Endodermal cell (in vitro differentiated cells): ENCODE measurements at regions not wholly inside any gene's neighbourhood (a gene's known extent, or its start where the extent isn't known, plus 50 kb on each side); places are given as distances from the start of the nearest gene placed in this dataset.

ENCODE experiments used
- DNase-seq: peaks from one replicate; pipeline ENCODE4 v3.0.0-alpha.2; 2017
- H3K27ac ChIP-seq: 2 replicates; pipeline ENCODE4 v1.5.1; 2013; ENCODE audit warnings: mild to moderate bottlenecking, low read depth, low read length, moderate library complexity
- H3K27me3 ChIP-seq: 2 replicates; pipeline ENCODE4 v1.6.1; 2013; ENCODE audit warnings: mild to moderate bottlenecking, low read length, moderate library complexity; ENCODE audit not compliant: insufficient read depth, control insufficient read depth, poor library complexity, severe bottlenecking
- H3K36me3 ChIP-seq: 2 replicates; pipeline ENCODE4 v1.7.0; 2013; ENCODE audit warnings: mild to moderate bottlenecking, low read length, moderate library complexity; ENCODE audit not compliant: control insufficient read depth, insufficient read depth
- H3K4me1 ChIP-seq: one replicate; pipeline ENCODE4 v1.7.0; 2013; ENCODE audit warnings: low read length; ENCODE audit not compliant: control insufficient read depth, insufficient read depth
- H3K4me3 ChIP-seq: 2 replicates; pipeline ENCODE4 v1.5.1; 2013; ENCODE audit warnings: mild to moderate bottlenecking, low read length, moderate library complexity
- H3K9ac ChIP-seq: 2 replicates; pipeline ENCODE4 v1.6.1; 2013; ENCODE audit warnings: mild to moderate bottlenecking, low read length, moderate library complexity; ENCODE audit not compliant: poor library complexity, severe bottlenecking; ENCODE audit errors: extremely low read depth
- H3K9me3 ChIP-seq: 2 replicates; pipeline ENCODE4 v1.6.1; 2013; ENCODE audit warnings: mild to moderate bottlenecking, low read length, moderate library complexity; ENCODE audit not compliant: control insufficient read depth
- H3K27ac Mint-ChIP-seq: 2 replicates; pipeline ENCODE4 v1.8.0; 2020; ENCODE audit warnings: mixed read lengths
- H3K27me3 Mint-ChIP-seq: 2 replicates; pipeline ENCODE4 v1.8.0; 2021; ENCODE audit warnings: mild to moderate bottlenecking, mixed read lengths; ENCODE audit not compliant: insufficient read depth
- H3K36me3 Mint-ChIP-seq: 2 replicates; pipeline ENCODE4 v1.8.0; 2020; ENCODE audit warnings: low read depth, mixed read lengths
- H3K4me1 Mint-ChIP-seq: 2 replicates; pipeline ENCODE4 v1.8.0; 2020; ENCODE audit warnings: mixed read lengths
- H3K4me3 Mint-ChIP-seq: 2 replicates; pipeline ENCODE4 v1.8.0; 2020; ENCODE audit warnings: mild to moderate bottlenecking, moderate library complexity, mixed read lengths
- H3K9me3 Mint-ChIP-seq: 2 replicates; pipeline ENCODE4 v1.8.0; 2020; ENCODE audit warnings: mild to moderate bottlenecking, mixed read lengths
- WGBS, 2 experiments: methylation state at CpG; one replicate each; pipeline versions ENCODE4 v1.1.5 to v1.1.7; 2013; ENCODE audit warnings: missing lambda C conversion rate in 2 of 2, mixed read lengths in 1 of 2; ENCODE audit not compliant: insufficient coverage in 1 of 2, insufficient read length in 1 of 2; 5-methylcytosine and 5-hydroxymethylcytosine counted together
- TF ChIP-seq, protein P1 (sequence below): fragments of 200-600 bp; sonication (generic); conservative IDR thresholded peaks from 2 replicates; pipeline ENCODE4 v1.5.0; 2021; ENCODE audit warnings: antibody characterized with exemption, mild to moderate bottlenecking

DNA sequence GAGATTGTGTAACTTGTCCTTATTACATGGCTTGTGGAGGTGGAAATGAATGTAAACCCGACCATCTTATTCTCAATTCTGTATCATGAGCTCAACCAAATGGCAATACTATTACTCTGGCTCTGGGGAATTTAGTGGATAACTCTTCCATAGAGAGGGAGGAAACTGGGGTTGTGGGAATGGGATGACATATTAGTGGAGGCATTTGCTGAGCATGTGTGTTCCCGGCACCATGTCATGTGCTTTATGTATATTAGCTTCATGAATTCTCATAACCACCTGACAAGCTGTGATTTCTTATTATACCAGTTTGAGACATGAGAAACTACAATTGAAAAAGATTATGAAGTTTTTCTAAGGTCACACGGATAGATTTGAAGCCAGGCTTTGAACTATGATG lies 112.8 kb upstream of the TMEFF2 start:
- no peak for DNase-seq
- Histone ChIP-seq H3K9me3 (no peaks in the 10 kb centered on the region), H3K4me3 (no peak overlapping the region), H3K27ac (no peak overlapping the region), H3K36me3 (no peaks in the 10 kb centered on the region), H3K4me1 (no peaks in the 10 kb centered on the region), H3K9ac (no peak overlapping the region), H3K27me3 (no peaks in the 10 kb centered on the region)
- no peaks in the 10 kb centered on the region for H3K27me3 Mint-ChIP-seq
- H3K4me3 Mint-ChIP-seq: no peak overlapping the region
- no peaks in the 10 kb centered on the region for H3K9me3 Mint-ChIP-seq
- TF ChIP-seq, protein P1, sequence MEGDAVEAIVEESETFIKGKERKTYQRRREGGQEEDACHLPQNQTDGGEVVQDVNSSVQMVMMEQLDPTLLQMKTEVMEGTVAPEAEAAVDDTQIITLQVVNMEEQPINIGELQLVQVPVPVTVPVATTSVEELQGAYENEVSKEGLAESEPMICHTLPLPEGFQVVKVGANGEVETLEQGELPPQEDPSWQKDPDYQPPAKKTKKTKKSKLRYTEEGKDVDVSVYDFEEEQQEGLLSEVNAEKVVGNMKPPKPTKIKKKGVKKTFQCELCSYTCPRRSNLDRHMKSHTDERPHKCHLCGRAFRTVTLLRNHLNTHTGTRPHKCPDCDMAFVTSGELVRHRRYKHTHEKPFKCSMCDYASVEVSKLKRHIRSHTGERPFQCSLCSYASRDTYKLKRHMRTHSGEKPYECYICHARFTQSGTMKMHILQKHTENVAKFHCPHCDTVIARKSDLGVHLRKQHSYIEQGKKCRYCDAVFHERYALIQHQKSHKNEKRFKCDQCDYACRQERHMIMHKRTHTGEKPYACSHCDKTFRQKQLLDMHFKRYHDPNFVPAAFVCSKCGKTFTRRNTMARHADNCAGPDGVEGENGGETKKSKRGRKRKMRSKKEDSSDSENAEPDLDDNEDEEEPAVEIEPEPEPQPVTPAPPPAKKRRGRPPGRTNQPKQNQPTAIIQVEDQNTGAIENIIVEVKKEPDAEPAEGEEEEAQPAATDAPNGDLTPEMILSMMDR: no peak
- H3K4me1 Mint-ChIP-seq: no peaks in the 10 kb centered on the region
- H3K36me3 Mint-ChIP-seq: no peaks in the 10 kb centered on the region
- H3K27ac Mint-ChIP-seq: no peak overlapping the region
- 93 to 100% methylated on average over 2 of the region's 3 CpGs for WGBS, 2 experiments

DNA sequence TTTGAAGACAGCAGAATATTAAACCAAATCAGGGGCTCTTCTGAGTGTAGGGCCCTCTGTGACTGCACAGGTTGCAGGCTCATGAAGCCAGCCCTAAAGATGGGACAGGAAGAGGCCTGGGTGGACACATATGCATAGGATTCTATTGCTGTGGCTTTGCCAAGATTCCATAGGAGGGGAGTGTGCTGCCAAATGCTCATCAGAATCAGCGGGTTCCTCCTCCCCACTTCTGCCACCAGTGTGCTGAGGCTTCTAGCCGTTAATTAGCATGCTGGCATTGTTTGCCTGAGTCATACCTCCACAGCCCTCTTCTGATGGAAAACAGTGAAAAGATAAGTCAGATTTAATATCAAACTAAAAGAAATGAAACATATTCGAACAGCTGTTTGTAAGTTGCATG lies 103.9 kb upstream of the TMEFF2 start:
- no peaks in the 10 kb centered on the region for H3K4me1 ChIP-seq
- WGBS, 2 experiments: 59 to 76% methylated on average over 2 of the region's 3 CpGs

DNA sequence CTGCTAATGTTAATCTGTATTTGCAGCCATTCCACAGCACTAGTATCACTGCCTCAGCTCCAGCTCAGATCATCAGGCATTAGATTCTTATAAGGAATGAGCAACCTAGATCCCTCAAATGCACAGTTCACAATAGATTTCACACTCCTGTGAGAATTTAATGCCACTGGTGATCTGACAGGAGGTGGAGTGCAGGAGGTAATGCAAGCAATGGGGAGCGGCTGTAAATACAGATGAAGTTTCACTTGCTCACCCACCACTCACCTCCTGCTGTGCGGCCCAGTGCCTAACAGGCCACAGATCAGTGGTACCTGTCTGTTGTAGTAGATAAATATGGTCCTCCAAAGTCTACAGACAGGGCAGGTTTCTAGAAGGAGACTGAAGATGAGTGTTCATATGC lies 97.7 kb upstream of the TMEFF2 start:
- no peak overlapping the region for H3K9ac ChIP-seq

More for the DNA sequence above, 103.9 kb upstream of the TMEFF2 start:
- Histone ChIP-seq H3K9me3 (no peaks in the 10 kb centered on the region), H3K27me3 (no peaks in the 10 kb centered on the region), H3K36me3 (no peaks in the 10 kb centered on the region), H3K4me3 (no peak overlapping the region), H3K9ac (no peak overlapping the region), H3K27ac (no peak overlapping the region)
- TF ChIP-seq, protein P1: no peak
- no peaks in the 10 kb centered on the region for H3K4me1 Mint-ChIP-seq
- no peak overlapping the region for H3K27ac Mint-ChIP-seq
- H3K9me3 Mint-ChIP-seq: no peaks in the 10 kb centered on the region
- no peaks in the 10 kb centered on the region for H3K27me3 Mint-ChIP-seq
- DNase-seq: peak; percentile 67
- H3K4me3 Mint-ChIP-seq: no peak overlapping the region
- no peaks in the 10 kb centered on the region for H3K36me3 Mint-ChIP-seq

More for the DNA sequence above, 97.7 kb upstream of the TMEFF2 start:
- Mint-ChIP-seq H3K4me1 (no peaks in the 10 kb centered on the region), H3K36me3 (no peaks in the 10 kb centered on the region), H3K4me3 (no peak overlapping the region), H3K27ac (no peak overlapping the region), H3K27me3 (no peaks in the 10 kb centered on the region), H3K9me3 (no peaks in the 10 kb centered on the region)
- no peaks in the 10 kb centered on the region for H3K9me3 ChIP-seq
- WGBS, 2 experiments: 100% methylated on average over 1 of the region's 2 CpGs; no CpG with 5 or more reads in 1 of the 2 experiments
- H3K27ac ChIP-seq: no peak overlapping the region
- no peak overlapping the region for H3K4me3 ChIP-seq
- H3K4me1 ChIP-seq: no peaks in the 10 kb centered on the region
- TF ChIP-seq, protein P1: no peak
- no peaks in the 10 kb centered on the region for H3K36me3 ChIP-seq
- DNase-seq: no peak
- no peaks in the 10 kb centered on the region for H3K27me3 ChIP-seq
